Loucy (cell line): ENCODE measurements at regions not wholly inside any gene's neighbourhood (a gene's known extent, or its start where the extent isn't known, plus 50 kb on each side); places are given as distances from the start of the nearest gene placed in this dataset.

Experiments used
- H2AFZ ChIP-seq: fragments of 200-600 bp; sonication (generic); 2 replicates; pipeline ENCODE4 v1.6.0; 2016; ENCODE audit warnings: antibody characterized with exemption, mild to moderate bottlenecking, low read length, moderate library complexity
- H3F3A ChIP-seq: fragments of 200-600 bp; 2 replicates; pipeline ENCODE4 v1.6.0; 2016; ENCODE audit warnings: antibody characterized with exemption, low read depth, mild to moderate bottlenecking
- H3K27me3 ChIP-seq: fragments of 200-600 bp; sonication (generic); 2 replicates; pipeline ENCODE4 v1.6.1; 2014; ENCODE audit warnings: low read length, mild to moderate bottlenecking; ENCODE audit not compliant: insufficient read depth, poor library complexity, severe bottlenecking
- H3K36me3 ChIP-seq: fragments of 200-600 bp; sonication (generic); 2 replicates; pipeline ENCODE4 v1.6.1; 2016; ENCODE audit warnings: low read length; ENCODE audit not compliant: insufficient read depth
- H3K4me1 ChIP-seq: fragments of 200-600 bp; sonication (generic); 2 replicates; pipeline ENCODE4 v1.5.1; 2014; ENCODE audit warnings: low read length, mild to moderate bottlenecking; ENCODE audit not compliant: insufficient read depth, poor library complexity, severe bottlenecking
- H3K4me2 ChIP-seq: fragments of 200-600 bp; sonication (generic); 2 replicates; pipeline ENCODE4 v1.6.0; 2014; ENCODE audit warnings: antibody characterized with exemption, low read length, low read depth, mild to moderate bottlenecking; ENCODE audit not compliant: poor library complexity, severe bottlenecking
- H3K4me3 ChIP-seq: fragments of 200-600 bp; sonication (generic); 2 replicates; pipeline ENCODE4 v1.5.1; 2014; ENCODE audit warnings: low read length, mild to moderate bottlenecking, mixed read lengths; ENCODE audit not compliant: poor library complexity, severe bottlenecking
- H3K79me2 ChIP-seq: fragments of 200-600 bp; sonication (generic); 2 replicates; pipeline ENCODE4 v1.6.1; 2014; ENCODE audit warnings: low read length; ENCODE audit not compliant: insufficient read depth
- H3K9ac ChIP-seq: fragments of 200-600 bp; sonication (generic); 2 replicates; pipeline ENCODE4 v1.6.0; 2014; ENCODE audit warnings: mild to moderate bottlenecking, low read depth, low read length, moderate library complexity; ENCODE audit not compliant: poor library complexity, severe bottlenecking
- H3K9me2 ChIP-seq: fragments of 200-600 bp; sonication (generic); replicated peaks from 2 replicates; pipeline ENCODE4 v1.6.1; 2016; ENCODE audit warnings: low read depth, low read length, mixed read lengths
- H3K9me3 ChIP-seq: fragments of 200-600 bp; sonication (generic); 2 replicates; pipeline ENCODE4 v1.6.1; 2014; ENCODE audit warnings: mild to moderate bottlenecking, antibody characterized with exemption, low read length, low read depth; ENCODE audit not compliant: insufficient read depth
- H4K20me1 ChIP-seq: fragments of 200-600 bp; sonication (generic); 2 replicates; pipeline ENCODE4 v1.6.0; 2014; ENCODE audit warnings: antibody characterized with exemption, low read length, mild to moderate bottlenecking; ENCODE audit not compliant: insufficient read depth, poor library complexity, severe bottlenecking
- EZH2phosphoT487 ChIP-seq: fragments of 200-600 bp; IDR thresholded peaks from 2 replicates; pipeline ENCODE4 v1.6.1; 2018; ENCODE audit warnings: antibody characterized with exemption, mild to moderate bottlenecking, moderate library complexity, borderline replicate concordance
- TF ChIP-seq, protein P1 (sequence below): fragments of 200-600 bp; sonication (generic); conservative IDR thresholded peaks from 2 replicates; pipeline ENCODE4 v1.5.1; 2014; ENCODE audit warnings: mild to moderate bottlenecking, antibody characterized with exemption, low read length

DNA sequence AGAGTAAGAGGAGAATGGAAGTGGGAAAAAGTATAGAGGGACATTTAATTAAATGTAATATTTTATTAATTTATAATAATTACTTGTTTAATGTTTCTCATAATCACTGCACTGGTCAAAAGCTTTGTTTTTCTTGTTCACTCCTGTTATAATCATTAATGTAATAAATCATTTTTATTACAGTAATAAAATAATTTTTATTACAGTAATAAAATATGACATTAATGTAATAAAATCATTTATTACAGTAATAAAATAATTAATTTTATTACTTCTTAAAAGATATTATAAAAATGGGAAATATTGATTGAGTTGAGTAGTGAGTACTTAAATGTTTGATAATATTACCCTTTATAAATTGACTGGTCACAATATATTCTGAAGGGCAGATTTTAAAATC, 181.1 kb upstream of the SOX2 start:
- no peaks in the 10 kb centered on the region for H3K79me2 ChIP-seq
- no peaks in the 10 kb centered on the region for H3K9me3 ChIP-seq
- no peak overlapping the region for H2AFZ ChIP-seq
- no peaks in the 10 kb centered on the region for H3K36me3 ChIP-seq
- H3K4me3 ChIP-seq = no peak overlapping the region
- H3K9me2 ChIP-seq = no peaks in the 10 kb centered on the region
- no peaks in the 10 kb centered on the region for H3F3A ChIP-seq
- H4K20me1 ChIP-seq = no peaks in the 10 kb centered on the region
- no peaks in the 10 kb centered on the region for H3K27me3 ChIP-seq
- TF ChIP-seq, protein P1, sequence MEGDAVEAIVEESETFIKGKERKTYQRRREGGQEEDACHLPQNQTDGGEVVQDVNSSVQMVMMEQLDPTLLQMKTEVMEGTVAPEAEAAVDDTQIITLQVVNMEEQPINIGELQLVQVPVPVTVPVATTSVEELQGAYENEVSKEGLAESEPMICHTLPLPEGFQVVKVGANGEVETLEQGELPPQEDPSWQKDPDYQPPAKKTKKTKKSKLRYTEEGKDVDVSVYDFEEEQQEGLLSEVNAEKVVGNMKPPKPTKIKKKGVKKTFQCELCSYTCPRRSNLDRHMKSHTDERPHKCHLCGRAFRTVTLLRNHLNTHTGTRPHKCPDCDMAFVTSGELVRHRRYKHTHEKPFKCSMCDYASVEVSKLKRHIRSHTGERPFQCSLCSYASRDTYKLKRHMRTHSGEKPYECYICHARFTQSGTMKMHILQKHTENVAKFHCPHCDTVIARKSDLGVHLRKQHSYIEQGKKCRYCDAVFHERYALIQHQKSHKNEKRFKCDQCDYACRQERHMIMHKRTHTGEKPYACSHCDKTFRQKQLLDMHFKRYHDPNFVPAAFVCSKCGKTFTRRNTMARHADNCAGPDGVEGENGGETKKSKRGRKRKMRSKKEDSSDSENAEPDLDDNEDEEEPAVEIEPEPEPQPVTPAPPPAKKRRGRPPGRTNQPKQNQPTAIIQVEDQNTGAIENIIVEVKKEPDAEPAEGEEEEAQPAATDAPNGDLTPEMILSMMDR = no peak
- TF ChIP-seq EZH2phosphoT487 = no peak
- peaks cover 15% of the 10 kb centered on the region for H3K4me1 ChIP-seq
- H3K9ac ChIP-seq = no peak overlapping the region
- no peak overlapping the region for H3K4me2 ChIP-seq

DNA sequence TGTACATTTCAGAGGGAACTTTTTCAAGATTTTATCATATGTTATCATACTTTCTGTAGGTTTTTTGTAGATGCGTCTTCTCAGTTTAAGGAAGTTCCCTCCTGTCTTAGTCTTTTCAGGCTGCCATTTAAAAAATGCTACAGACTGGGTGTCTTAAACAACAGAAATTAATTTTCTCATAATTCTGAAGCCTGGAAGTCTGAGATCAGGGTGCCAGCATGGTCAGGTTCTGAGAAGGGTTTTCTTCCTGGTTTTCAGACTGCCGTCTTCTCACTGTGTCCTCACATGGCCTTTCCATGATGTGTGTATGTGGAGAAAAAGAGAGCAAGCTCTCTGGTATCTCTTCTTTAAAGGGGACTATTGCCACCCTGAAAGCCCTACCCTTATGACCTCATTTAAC, 189.9 kb upstream of the SOX2 start:
- H3K4me2 ChIP-seq = no peak overlapping the region
- no peaks in the 10 kb centered on the region for H3K79me2 ChIP-seq
- H3K27me3 ChIP-seq = no peaks in the 10 kb centered on the region
- no peaks in the 10 kb centered on the region for H3K9me3 ChIP-seq
- H3K36me3 ChIP-seq = no peaks in the 10 kb centered on the region
- no peak overlapping the region for H2AFZ ChIP-seq
- no peak overlapping the region for H3K9ac ChIP-seq
- H3K9me2 ChIP-seq = no peaks in the 10 kb centered on the region
- no peak for TF ChIP-seq EZH2phosphoT487
- TF ChIP-seq, protein P1 = no peak
- H3K4me3 ChIP-seq = no peak overlapping the region
- H3F3A ChIP-seq = no peaks in the 10 kb centered on the region
- H4K20me1 ChIP-seq = no peaks in the 10 kb centered on the region
- H3K4me1 ChIP-seq = no peaks in the 10 kb centered on the region

DNA sequence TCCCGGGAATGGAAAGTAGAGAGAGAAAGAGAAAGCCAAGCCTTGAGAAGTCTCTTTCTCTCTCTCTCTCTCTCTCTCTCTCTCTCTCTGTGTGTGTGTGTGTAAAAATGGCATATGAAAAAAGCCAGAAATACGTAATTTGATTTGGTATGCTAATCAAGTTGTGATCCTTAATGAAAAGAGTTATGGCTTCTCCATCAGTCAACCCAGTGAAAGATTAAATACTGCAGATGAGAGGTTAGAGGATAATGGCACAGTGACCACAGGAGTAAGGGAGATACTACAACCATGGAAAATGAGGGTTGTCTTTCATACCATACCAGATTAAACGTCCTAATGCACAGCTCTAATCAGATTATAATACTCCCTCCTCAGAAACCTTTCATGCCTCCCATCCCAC, 193.5 kb upstream of the SOX2 start:
- no peaks in the 10 kb centered on the region for H3K9me2 ChIP-seq
- no peaks in the 10 kb centered on the region for H3K36me3 ChIP-seq
- H2AFZ ChIP-seq = no peak overlapping the region
- no peak overlapping the region for H3K9ac ChIP-seq
- TF ChIP-seq, protein P1 = no peak
- no peak for TF ChIP-seq EZH2phosphoT487
- H4K20me1 ChIP-seq = no peaks in the 10 kb centered on the region
- no peak overlapping the region for H3K4me2 ChIP-seq
- H3K4me1 ChIP-seq = no peaks in the 10 kb centered on the region
- H3K9me3 ChIP-seq = no peaks in the 10 kb centered on the region
- H3K27me3 ChIP-seq = no peaks in the 10 kb centered on the region
- no peaks in the 10 kb centered on the region for H3K79me2 ChIP-seq
- H3K4me3 ChIP-seq = no peak overlapping the region
- H3F3A ChIP-seq = no peaks in the 10 kb centered on the region
